Renal pelvis (tissue), 1 donor: ENCODE measurements at regions not wholly inside any gene's neighbourhood (a gene's known extent, or its start where the extent isn't known, plus 50 kb on each side); places are given as distances from the start of the nearest gene placed in this dataset.
"Not testable (repeated sequence)": the region's sequence is repeated elsewhere in the genome, so short reads cannot be mapped to it uniquely, and the experiment has no call there.

Experiments
- DNase-seq: peaks from one replicate; pipeline ENCODE4 v3.0.0-alpha.2; 2013

DNA sequence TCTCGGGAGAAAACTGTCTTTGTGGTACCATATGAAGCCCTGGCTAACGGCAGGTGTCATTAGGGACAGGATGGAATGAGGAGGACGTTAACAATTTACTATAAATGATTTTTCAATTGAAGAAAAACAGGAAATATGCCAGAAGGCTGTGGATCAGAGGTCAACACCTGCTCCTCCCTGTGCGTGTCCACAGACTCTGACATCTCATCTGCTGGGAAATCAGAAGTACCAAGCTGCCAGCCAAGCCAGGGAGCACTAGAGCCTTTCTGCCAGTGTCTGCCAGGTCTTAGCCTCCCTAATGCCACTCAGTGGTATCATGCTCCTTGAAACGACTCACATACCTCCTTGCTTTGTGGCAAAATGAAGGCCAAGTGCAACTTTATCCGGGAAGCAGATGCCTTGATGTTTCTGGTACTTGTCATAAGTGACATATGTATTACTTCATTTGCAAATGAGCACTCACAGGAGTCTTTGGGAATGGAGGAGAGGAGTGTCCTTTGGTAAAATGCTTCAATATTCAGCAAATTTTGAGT lies 541.1 kb downstream of the SATB2 start:
- no peak for DNase-seq

DNA sequence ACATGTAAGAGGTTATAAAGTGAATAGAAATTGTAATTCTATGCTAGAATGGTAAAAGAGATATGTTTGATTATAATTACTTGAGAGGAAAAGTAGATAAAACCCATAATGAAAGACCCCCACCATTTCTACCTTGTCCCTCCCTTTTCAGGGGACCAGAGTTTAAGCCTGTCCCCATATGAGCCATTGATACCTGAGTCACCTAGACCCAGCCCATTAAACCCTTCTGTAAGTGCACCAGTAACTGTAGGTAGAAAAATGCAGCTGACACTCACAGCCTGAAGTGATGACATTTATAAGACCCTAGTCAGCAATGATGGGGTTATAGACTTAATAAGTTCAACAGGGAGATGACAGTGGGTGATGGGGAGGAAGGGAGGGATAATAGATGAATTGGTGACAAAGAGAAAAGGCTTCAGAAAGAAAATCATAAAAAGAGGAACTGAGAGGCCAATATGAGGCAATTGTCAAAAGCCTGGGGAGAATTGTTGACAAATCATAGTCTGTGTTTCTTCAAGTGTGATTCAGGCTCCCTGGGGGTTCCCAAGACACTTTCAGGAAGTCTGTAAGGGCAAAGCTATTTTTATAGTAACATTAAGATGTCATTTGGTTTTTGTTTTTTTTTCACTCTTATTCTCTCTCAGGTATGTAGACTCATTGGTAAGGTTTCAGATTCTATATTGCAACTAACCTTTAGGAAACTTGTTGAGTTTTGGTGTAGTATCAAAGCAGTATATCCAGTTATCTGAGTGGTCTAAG lies 544.2 kb downstream of the SATB2 start:
- DNase-seq, result no peak

DNA sequence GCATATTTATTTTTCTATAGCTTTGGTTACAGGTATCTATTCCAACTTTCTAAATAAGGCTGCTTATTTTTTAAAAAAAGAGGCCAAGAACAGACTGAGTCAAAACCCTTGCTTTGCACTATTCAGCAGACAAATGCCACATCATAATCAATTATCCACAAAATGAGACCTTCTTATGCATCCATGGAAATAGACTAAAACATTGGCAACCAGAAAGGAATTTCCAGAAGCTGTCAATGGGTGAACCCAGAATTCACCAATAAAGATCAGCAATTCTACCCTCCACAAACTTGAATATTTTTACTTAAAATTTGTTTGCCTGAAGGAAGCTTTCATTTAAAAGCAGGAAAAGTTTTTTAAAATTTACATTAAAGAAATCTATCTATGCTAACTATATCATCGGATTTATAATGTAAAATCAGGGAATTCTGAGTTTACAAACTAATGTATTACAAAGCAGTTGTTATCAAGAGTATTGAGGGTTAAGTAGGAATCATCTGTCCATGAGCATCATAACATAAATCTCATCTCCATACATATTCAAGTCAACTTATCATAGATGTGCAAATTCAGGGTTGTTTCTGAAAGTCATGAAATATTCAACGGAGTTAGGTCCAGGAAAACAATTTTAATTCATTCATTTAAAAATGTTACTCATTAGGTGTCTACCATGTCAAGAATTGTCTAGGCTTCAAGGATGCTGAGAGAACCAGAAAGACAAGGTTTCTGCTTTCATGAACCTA lies 548.0 kb downstream of the SATB2 start:
- no peak for DNase-seq

DNA sequence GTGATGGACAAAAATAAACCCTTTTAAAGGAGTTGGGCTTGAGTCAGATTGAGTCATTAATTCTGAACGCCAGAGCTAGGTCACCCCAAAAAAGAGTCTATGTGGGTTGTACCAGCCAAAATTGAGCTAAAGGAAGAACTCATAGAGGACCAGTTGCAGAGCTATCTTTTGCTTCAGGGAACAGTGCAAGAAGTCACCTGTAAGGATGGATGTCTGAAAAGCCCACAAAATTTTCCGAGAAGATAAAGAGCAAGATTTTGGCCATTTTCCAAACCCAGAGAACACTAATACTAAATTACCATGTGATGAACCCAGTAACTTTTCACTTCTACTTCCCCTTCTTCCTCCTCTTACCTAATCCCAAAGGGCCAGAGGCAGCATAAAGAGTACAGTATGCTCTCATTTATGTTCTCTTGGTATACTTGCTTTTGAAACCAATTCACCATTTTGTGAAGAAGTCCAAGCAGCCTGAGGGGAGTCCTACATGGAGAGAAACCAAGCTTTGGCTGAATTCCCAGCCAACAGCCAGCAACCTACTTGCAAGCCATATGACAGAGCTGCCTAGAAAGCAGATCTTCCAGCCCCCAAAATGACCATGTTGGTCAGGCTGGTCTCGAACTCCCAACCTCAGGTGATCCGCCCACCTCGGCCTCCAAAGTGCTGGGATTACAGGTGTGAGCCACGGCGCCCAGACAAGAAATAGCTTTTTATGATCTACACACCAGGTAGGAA lies 551.7 kb downstream of the SATB2 start:
- no peak for DNase-seq

DNA sequence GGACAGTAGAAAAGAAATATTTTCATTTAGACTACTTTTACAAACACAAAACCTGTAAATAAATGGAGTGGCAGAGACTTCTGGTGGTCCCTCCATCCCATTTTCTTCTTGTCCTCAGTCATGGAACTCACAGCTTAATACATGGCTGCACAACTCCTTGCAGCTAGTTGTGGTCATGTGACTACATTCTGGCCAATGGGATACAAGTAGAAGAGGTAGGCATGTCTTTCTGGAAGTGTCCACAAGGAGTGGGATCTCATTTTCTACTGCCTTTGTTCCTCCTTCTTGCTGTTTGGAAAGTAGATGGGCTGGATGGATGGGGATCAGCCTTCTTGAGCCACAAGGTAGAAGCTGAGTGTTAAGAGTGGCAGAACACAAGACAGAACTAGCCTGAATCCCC lies 555.8 kb downstream of the SATB2 start:
- DNase-seq, result no peak

DNA sequence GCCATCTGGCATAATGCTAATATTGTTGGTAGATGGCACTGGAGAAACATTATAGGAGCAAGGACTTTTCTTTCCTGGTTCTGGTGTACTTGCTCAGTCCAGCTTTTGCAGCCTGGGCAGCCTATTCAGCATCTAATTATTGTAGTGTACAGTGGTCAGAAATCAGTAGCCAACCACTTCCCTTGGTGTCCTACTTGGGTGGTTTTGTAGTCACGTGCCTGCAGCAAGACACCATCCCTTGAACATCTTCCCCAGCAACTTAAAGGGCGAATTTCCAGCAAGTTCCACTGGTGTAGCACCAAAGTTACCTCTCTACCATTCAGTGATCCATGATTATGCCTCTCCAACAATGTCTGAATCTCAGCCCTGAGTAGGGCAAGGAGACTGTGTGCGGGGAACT lies 557.6 kb downstream of the SATB2 start:
- DNase-seq, result no peak

DNA sequence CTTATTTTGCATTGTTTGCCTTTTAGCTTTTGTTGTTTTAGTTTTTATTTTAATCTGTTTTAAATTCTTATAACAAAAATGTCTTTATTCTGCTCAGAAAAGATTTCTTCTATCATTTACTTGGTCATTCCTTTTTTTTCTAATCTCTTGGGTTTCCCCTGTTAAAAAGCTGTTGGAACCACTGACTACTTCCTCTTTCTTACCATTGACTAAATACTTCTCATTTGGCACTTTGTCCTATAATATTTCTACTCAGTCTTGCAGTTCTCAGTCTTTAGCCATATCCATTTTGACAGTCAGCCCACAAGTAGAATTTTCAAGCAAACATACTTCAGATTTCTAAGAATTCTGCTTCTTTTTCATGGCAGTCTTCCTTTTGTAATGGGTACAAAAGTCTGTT lies 567.2 kb downstream of the SATB2 start:
- no peak for DNase-seq

DNA sequence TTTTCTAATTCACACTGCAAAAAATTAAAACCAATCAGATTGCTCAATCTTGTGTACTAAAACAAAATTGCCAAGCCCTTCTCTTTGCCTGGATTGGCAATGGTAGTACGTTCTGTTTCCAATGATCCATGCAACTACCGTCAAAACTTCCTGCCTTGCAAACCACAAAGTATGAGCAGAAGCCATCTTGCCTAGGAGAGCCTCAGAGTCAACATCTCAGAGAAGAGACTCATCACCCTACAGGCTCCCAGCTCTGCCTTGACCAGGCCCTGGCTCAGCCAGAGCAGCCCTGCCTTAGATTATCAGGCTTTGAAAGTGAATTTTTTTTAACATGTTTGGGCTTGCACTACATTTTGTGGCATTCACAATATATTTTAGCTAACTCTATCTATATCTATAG lies 574.1 kb downstream of the SATB2 start:
- DNase-seq, result no peak

DNA sequence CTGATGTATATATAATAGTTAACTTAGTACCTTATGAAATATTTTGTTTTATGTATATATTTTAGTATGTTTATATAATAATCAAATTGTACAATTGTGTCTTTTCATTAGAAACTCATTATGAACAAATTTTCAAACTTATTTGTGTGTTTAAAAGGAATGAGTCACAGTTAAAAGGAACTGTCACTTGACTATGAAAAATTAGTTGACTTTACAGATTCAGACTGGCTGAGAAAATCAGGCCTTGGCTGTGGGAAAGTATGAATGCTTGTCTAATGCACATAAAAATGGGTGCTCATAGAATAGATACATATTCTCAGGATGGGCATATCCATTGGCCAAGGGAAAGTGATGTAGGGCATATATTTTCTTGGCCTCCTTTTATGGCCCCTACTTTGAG lies 576.8 kb downstream of the SATB2 start:
- DNase-seq, result no peak

DNA sequence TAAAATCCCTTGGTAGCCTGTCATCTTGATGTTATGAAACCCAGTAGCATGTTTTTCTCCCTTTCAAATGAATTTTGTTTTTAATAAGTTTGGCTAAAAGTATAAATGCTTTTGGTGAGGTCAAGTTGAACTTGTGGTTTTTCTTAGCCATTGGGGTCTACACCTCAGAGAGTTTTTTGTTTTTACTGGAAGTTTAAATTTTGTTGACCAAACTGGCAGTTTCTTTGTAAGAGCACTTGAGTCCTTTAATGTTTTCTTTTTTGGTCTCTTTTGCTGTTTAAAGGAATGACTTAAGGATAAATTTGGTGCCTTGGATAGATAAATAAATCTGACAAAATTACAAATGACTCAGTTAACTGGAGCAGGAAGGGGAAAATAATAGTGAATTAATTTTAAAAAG lies 577.3 kb downstream of the SATB2 start:
- DNase-seq, result no peak

DNA sequence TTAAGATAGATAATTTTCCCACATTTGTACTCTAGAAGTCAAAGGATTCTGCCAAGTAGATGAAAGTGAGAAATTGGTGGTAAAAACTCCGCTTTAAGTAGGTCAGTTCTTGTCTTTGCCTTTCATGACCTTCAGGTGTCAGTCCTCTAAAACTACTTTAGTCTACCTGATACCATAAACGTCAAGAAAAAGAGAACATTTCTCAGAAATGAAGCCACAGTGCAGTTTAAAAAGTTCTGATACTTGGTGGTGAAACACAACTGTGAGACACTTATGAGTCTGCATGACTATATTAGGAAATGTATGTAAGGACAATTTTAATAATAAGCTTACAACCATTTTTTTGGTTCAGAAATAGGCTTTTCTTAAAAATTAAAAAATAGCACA lies 583.3 kb downstream of the SATB2 start:
- DNase-seq, result no peak

DNA sequence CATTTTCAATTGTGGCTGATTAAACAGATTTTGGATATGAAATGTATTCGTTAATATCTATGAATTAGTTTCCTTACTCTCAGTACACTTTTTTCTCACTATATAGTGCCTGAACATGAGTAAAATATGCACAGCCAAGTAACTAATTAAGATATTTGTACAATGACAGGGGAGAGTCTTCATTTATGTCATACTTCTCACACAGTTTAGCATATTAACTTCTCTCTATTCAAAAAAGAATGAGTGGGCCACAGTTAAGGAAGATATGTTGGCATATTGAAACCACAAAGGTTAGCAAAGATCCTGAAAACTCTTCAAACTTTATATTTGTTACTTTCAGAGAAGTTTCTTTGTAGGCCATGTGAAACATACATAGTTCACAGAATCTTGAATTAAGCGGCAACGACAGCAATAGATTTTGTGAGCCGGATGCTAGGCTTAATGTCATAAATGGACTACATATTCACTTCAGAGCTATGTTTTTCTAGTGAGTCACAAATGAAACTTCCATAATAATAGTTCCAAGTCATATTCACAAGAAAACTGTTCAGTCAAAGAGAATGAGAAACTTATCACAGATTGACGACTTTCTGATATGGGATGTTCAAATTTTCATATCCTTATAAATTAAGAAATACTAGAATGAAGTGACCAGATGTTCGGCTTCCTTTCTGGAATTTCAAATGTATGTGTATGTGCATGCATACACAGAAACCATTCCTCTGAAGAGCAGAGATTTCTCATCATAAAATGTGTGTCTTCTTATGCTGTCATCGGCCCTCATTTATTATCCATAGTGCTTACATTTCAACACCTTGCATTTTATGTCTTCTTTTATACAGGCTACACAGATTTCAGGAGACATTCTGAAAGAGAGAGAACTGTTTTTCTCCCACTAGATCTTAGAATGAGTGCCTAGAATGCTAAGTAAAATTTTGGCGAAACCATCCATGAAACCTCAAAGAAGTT lies 584.0 kb downstream of the SATB2 start:
- DNase-seq, result no peak

DNA sequence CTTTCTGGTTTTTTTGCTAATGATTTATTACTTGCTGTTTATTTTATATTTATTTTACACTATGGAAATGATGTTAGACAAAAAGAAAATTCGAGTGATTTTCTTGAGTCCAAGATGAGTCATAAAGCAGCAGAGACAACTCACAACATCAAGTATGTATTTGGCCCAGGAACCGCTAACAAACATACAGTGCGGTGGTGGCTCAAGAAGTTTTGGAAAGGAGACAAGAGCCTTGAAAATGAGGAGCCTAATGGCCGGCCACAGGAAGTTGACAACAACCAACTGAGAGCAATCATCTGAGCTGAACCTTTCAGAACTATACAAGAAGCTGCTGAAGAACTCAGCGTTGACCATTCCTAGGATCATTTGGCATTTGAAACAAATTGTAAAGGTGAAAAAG lies 594.1 kb downstream of the SATB2 start:
- DNase-seq, result no peak

DNA sequence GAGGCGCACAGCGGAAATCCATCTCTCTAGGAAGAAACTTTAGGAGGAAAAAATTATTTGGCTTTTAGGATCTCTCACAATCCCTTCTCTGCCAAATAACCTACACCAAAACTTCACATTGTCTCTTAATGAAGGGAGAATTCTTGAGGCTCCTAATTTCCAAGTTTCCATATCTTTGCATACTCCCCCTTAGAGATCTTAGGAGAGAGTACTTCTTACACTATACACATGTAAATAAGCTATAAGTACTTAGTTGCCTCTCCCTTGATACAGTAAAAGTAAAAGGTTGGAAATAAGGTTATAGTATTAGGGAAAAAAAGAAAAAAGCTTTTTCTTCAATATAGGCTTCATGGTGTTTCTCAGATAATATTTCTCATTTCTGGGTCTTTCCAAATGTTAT lies 596.7 kb downstream of the SATB2 start:
- DNase-seq, result no peak

DNA sequence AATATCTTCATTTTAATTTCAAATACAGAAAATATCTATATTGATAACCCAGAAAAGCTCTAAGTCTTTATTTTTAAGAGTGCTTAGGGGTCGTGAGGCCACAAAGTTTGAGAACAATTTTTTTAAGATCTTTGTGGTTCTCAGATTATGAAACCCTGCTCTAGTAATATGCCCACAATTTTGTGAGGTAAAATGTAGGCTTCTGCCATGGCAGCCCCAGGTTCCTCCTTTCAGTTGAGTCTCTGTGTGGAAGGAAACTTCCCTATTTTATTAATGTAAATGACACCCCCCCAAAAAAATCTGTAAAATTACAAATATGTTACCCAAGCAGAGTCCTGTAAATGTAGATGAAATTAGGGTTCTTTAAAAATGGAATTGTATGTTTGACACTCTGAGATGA lies 600.5 kb downstream of the SATB2 start:
- no peak for DNase-seq

DNA sequence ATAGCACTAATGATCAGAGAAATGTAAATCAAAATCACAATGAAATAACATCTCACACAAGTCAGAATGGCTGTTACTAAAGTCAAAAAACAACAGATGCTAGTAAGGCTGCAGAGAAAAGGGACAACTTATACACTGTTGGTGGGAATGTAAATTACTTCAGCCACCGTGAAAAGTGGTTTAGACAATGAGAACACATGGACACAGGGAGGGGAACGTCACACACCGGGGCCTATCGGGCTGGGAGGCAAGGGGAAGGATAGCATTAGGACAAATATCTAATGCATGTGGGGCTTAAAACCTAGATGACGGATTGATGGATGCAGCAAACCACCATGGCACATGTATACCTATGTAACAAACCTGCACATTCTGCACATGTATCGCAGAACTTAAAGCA lies 602.0 kb downstream of the SATB2 start:
- not testable (repeated sequence) for DNase-seq

DNA sequence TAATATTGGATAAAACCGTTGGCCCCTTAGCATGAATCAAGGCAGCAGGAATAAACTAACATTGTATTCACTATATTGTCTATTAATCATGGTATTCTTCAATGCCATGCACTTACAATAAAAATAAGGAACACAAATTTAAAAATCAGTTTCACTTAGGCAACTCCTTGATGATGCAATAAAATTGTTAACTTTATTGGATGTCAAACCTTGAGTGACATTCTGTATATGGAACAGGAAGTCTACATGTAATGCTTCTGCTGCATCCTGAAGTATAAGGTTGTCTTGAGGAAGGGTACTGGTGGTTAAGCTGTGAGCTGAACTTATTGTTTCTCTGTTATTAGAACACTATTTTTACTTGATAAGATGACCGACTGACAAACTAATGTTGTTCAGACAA lies 605.5 kb downstream of the SATB2 start:
- DNase-seq, result no peak

DNA sequence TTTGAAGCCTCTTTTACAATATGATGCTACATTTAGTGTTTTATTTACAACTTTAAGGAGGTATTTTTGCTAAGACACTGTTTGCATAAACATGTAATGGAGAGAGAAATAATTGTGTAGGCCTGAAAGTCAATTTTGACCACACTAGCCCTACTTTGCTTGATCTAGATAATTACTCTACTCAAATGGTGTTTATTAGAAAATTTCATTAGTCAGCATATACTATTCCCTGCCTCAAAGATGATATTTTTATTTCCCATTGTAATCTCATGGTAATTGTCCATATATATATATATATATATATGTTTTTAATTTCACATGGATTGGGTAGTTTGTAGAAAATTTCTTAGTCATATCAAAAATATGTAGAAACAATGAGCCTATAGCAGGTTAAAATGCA lies 632.2 kb downstream of the SATB2 start:
- no peak for DNase-seq

DNA sequence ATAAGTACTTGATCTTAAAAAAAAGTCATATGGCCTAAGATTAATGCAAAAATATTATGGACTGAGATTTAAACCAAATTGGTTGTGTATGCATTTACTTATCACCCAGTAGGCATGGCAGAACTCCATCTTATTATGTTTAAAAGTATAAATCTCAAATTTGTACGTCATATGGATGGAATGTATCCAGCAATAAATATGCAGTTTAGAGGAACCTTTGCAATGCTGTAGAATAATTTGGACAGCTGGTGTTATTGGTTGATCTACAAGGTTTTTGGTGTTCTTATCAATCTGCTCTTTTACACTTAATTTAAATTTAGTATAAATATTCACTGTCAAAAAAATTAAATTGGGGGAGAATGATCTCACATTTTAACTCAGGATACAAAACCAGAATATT lies 640.2 kb downstream of the SATB2 start:
- no peak for DNase-seq

DNA sequence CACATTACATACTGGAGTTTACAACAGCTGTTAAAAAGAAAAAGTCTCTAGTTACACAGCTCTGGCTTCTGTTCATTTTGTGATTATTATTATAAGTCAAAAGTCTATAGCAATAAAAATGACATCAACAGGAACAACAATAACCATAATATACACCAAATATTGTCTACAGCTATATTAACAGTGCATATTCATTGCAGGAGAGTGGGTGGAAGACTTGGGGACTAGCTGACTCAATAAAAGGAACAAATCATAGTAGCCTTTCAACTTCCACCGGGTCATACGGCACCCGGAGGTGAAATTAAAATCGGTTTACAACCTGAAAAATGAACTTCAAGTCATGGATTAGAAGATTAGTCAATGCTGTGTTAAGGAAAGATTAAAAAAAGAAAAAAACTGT lies 642.1 kb downstream of the SATB2 start:
- no peak for DNase-seq

DNA sequence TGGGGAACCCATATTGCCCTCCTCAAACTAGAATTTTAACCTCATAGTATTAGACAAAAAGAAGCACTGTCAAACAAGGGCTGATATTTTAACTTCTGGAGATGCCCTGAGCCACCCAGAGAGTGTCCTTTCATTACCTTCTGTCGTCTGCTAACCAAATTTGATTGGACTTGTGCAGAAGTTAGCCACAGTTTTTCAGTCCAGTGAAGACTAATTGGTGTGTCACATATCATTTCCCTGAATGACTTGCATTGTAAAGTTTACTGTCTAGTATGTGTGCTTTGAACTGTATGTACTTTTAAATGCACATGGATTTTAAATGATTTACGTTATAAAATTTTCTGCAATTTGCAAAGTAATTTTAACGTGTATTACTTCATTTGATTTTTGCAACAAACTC lies 646.5 kb downstream of the SATB2 start:
- no peak for DNase-seq

DNA sequence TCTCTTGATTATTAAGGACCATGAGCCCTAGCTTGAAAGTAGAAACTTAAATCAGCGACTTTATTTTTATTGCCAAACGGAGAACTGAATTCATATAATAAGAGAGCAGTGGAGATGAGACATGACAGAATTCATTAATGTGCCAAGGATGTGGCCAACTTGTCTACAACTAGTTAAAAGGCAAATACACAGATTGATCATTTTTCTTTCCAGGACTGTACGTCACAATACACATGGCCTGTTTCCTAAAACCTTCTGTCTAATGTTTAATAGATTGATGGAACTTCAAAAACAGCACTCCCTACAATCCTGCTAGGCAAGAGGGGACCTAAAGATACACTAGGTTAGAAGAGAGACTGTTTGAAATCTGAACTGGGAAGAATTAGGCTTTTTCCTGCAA lies 647.8 kb downstream of the SATB2 start:
- DNase-seq, result no peak
